GM18519 (cell line): ENCODE measurements at regions not wholly inside any gene's neighbourhood (a gene's known extent, or its start where the extent isn't known, plus 50 kb on each side); places are given as distances from the start of the nearest gene placed in this dataset.
"Not testable (repeated sequence)": the region's sequence is repeated elsewhere in the genome, so short reads cannot be mapped to it uniquely, and the experiment has no call there.

Experiments
- ATAC-seq: cut with Tn5 transposase; IDR thresholded peaks from one replicate; pipeline ENCODE4 v1.9.1; 2021; ENCODE audit warnings: mild to moderate bottlenecking, moderate library complexity; ENCODE audit not compliant: unreplicated experiment, low FRiP score

GRCh38 chr3:150329408-150329807 lies 78.7 kb upstream of the TSC22D2 start:
- no peak for ATAC-seq

- ATAC-seq: no peak
These were observed 79.5 kb upstream of the TSC22D2 start for GRCh38 chr3:150328654-150329040.

- no peak for ATAC-seq
These were observed 80.1 kb upstream of the TSC22D2 start for GRCh38 chr3:150327678-150328653.

GRCh38 chr3:150324788-150325187 lies 83.3 kb upstream of the TSC22D2 start:
- ATAC-seq: no peak

DNA sequence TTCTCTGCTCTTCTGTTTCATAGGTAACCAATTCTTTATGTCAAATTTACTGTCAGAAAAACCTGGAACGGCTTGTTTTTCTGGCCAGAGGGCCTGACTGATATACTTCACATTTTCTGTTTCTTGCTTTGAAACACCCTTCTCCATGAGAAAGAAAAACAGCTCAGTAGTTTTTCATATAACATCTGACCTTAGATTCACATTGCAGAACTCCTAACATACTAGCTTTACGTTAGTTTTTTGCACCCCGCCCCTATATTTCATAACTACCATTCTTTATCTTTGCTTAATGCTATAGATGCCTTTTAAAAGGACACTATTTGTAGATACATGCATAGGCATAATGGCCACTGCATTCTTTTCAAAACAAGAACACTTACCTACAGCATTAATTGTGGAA lies 83.9 kb upstream of the TSC22D2 start:
- ATAC-seq: no peak

- no peak for ATAC-seq
These were observed 84.3 kb upstream of the TSC22D2 start for GRCh38 chr3:150323770-150324169.

DNA sequence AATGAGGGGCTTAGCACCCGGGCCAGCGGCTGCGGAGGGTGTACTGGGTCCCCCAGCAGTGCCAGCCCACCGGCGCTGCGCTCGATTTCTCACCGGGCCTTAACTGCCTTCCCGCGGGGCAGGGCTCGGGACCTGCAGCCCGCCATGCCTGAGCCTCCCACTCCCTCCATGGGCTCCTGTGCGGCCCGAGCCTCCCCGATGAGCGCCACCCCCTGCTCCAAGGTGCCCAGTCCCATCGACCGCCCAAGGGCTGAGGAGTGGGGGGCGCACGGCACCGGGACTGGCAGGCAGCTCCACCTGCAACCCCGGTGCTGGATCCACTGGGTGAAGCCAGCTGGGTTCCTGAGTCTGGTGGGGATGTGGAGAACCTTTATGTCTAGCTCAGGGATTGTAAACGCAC lies 85.0 kb upstream of the TSC22D2 start:
- ATAC-seq: not testable (repeated sequence)

DNA sequence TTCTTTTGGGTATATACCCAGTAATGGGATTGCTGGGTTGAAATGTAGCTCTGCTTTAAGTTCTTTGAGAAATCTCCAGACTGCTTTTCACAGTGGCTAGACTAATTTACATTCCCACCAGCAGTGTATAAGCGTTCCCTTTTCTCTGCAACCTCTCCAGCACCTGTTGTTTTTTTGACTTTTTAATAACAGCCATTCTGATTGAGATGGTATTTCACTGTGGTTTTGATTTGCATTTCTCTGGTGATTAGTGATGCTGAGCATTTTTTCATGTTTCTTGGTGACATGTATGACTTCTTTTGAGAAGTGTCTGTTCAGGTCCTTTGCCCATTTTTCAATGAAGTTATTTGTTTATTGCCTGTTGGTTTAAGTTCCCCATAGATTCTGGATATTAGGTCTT lies 87.1 kb upstream of the TSC22D2 start:
- ATAC-seq: not testable (repeated sequence)

GRCh38 chr3:150319900-150320299 lies 88.2 kb upstream of the TSC22D2 start:
- ATAC-seq: no peak

DNA sequence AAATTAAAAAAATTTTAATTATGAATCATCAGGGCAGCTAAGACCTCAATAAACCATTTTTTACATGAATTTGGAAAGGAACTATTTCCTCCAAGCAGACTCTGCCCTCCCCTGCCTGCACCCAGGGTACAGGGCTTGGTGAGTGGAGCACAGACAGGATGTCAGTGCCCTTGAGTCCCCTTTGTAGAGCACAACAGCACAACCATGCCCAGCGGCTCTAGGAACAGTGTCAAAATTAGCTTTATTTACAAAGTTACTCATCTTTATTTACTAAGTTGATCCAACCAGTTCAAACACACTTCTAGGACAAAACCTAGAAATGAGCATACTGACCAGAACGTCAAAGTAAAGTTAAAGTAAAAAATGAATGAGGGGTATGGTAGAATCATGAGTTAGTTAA lies 90.6 kb upstream of the TSC22D2 start:
- ATAC-seq: no peak

GRCh38 chr3:150315721-150316120 lies 92.4 kb upstream of the TSC22D2 start:
- no peak for ATAC-seq

GRCh38 chr3:150314248-150315004 lies 93.7 kb upstream of the TSC22D2 start:
- no peak for ATAC-seq

DNA sequence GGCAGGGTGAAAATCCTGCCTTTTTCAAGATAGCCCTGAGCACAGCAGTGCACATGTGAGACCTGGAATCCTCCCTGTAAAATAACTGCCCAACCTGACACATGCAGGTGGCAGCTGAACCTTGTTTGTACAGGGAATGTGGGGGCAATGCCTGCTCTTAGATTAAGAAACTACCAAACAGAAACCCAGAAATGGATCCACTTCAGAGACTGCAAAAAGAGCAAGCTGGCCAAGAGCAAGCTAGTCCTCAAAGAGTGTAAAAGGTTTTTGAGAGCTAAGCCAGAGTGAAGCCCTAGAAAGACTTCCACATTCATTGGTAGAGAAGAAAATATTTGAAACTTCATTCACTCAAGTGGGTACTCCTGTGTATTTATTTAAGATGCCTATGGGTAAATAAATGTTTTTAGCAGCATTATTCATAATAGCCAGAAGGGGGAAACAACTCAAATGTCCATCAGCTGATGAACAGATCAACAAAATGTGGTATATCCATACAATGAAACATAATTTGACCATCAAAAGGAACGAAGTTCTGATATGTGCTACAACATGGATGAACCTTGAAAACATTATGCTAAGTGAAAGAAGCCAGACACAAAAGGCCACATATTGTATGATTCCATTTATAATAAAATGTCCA lies 96.0 kb upstream of the TSC22D2 start:
- ATAC-seq: no peak

DNA sequence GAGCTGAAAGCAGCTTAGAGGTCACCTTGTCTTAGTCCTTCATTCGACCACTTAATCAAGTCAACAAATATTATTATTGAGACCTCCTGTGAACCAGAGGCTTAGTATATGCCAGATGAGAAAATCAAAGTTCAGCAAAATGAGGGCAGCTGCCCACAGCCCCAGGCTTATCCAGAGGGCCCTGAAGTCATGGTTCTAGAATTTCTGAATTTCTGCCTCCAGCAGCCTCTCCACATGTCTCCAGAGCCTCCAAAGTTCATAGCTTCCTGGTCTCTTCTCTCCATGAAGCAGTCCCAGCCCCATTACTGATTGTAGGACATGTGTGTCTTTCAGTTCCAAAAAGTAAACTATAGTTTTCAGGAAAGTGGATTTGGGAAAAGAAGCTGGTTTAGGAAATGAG lies 96.9 kb upstream of the TSC22D2 start:
- no peak for ATAC-seq

DNA sequence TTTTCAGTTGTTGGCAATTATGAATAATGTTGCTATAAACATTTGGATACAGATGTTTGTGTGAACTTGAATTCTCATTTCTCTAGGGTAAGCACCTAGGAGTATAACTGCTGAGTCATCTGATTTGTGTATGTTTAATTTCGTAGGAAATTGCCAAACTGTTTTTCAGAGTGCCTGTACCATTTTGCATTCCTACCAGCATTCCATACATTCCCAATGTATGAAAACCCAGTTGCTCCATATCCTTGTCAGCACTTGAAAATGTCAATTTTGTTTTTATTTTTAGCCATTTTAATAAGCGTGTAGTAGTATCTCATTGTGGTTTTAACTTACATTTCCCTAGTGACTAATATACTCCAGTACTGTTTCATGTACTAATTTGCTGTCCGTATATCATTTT lies 98.5 kb upstream of the TSC22D2 start:
- ATAC-seq: no peak

DNA sequence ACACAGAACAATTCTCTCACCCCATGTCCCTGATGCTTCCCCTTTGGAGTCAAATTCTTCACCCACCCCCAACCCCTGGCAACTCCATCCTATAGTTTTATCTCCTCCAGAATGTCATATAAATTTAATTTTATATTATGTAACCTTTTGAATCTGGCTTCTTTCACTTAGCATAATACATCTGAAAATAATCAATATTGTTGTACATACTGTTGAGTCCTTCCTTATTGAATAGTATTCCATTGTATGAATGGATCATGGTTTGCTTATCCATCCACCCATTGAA lies 98.9 kb upstream of the TSC22D2 start:
- ATAC-seq: no peak

DNA sequence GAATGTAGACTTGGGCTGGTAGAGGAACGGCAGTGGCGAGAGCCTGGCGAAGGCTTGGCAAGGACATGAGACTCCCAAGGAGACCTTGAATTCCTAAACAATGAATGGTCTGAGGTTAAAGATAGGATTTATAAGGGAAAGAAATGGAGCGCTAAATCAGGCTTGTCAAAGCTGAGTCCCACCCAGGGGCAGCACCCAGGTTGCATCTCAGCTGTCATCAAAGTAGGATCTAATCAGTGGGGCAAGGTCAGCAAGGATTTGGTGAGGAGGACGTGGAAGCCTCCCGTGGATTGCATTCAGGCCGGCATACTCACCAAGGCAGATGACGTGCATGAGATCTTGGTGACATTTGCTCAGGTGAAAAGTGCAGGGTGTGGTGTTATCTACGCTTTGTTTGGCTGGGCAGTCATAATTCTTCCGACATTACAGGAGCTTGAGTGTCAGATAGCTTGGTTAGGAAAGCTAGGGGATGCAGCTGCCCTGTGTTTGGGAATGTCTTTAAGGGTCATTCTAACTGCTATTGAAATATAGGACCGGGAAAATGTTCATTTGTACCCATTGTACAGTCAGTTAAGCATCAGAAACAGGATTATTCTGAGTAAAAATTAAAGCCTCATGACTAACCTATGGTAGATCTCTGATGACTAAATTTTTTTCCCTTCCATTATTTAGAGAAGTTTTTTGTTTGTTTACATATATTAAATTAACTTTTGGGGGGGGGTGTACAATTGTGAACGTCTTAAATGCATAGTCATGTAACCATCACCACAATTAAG lies 99.4 kb upstream of the TSC22D2 start:
- ATAC-seq: no peak

DNA sequence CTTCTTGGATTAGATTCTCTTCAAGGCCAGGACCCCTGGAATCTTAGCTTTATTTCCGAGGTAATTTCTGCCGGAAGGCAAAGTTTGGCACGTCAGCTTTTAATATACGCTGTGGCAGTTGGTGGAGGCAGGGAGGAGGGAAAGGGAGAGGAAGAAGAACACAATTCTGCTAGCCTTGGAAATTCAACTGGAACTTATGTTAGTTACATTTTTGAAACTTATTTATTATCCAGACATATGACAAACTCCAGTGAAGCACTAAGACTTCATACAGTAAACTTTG lies 100.1 kb upstream of the TSC22D2 start:
- no peak for ATAC-seq

DNA sequence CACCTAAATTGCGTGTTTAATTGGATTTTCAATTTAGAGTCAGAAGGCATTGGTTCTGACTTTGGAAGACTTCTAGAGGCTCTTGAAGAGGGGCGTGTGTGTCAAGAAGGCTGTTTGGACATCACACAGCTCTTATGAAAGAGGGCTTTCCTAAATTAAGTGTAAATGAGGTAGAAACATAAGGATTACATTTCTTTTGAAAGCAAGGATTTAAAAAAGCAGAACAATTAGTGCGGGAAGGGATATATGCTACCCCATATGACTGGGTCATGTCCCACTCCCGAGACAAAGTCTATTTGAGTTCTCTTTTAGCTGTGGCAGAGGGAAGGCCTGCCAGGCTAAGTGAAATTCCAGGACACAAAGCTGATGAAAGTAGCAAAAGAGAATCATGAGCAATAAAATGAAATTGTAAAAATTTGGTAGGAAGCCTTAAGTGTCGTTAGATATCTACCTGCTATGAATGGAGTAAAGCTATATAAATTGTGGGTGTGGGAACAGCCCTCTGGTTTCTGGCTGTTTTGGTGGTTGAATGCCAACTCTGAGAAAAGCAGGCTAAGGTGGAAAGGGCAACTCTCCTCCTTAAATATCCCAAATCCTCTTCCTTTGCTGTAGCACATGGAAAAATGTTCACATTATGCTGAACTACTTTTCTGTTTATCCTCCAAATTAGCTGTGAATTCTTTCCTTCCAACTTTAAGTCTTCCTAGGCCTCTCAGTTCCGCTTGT lies 100.6 kb upstream of the TSC22D2 start:
- ATAC-seq: no peak

DNA sequence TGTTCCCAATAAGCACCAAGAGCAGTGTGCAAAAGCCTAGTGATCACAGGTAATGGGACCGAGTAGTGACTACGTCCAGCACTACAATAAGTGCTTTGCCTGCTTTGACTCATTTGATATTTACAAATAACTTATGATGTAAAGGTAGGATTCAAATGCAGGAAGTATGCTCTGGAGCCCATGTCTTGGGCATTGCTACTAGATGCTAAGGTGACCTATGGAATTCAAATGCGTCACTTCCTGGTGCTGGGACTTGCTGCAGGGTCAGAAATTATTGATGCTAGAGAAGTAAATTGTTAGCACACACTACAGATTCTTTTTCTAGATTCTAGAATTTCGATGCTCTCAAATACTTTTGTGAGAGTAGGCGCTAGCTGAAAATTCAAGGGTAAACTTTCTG lies 101.2 kb upstream of the TSC22D2 start:
- ATAC-seq: no peak
